Esophagus muscularis mucosa (tissue), 4 donors: ENCODE measurements at regions not wholly inside any gene's neighbourhood (a gene's known extent, or its start where the extent isn't known, plus 50 kb on each side); places are given as distances from the start of the nearest gene placed in this dataset.
"Not testable (repeated sequence)": the region's sequence is repeated elsewhere in the genome, so short reads cannot be mapped to it uniquely, and the experiment has no call there.

Experiments used
- DNase-seq: peaks from one replicate; pipeline ENCODE4 v3.0.0-alpha.2; 2017; ENCODE audit errors: extremely low spot score
- H3K27ac ChIP-seq, 4 donors: fragments of 200-600 bp; sonication (generic); replicated peaks in 1 of 4; 1 replicate in 3 of 4; 2 replicates in 1 of 4; pipeline ENCODE4 v1.5.1; 2016 to 2019; ENCODE audit warnings: mild to moderate bottlenecking in 1 of 4
- H3K27me3 ChIP-seq, 4 donors: fragments of 200-600 bp; sonication (generic); one replicate each; pipeline versions ENCODE4 v1.5.1 to v1.6.0; 2016 to 2019
- H3K36me3 ChIP-seq, 4 donors: fragments of 200-600 bp; sonication (generic); one replicate each; pipeline ENCODE4 v1.5.1; 2016 to 2019
- H3K4me1 ChIP-seq, 4 donors: fragments of 200-600 bp; sonication (generic); one replicate each; pipeline ENCODE4 v1.5.1; 2016 to 2019
- H3K4me3 ChIP-seq, 4 donors: fragments of 200-600 bp; sonication (generic); 1 replicate in 2 of 4; 2 replicates in 2 of 4; pipeline ENCODE4 v1.5.1; 2016 to 2019; ENCODE audit warnings: mild to moderate bottlenecking in 4 of 4, moderate library complexity in 1 of 4
- H3K9me3 ChIP-seq, 4 donors: fragments of 200-600 bp; sonication (generic); 1 replicate in 3 of 4; 2 replicates in 1 of 4; pipeline ENCODE4 v1.5.1; 2016 to 2019
- CTCF ChIP-seq, 3 experiments: fragments of 200-600 bp in 2 of 3; fragments of 450-650 bp in 1 of 3; sonication (generic) in 2 of 3; IDR thresholded peaks; one replicate each; pipeline ENCODE4 v1.5.1; 2017 to 2019; ENCODE audit warnings: antibody characterized with exemption in 3 of 3, mild to moderate bottlenecking in 2 of 3, moderate library complexity in 1 of 3
- EP300 ChIP-seq: sonication (generic); formaldehyde crosslinking; IDR thresholded peaks from one replicate; pipeline ENCODE4 v1.6.1; 2017; ENCODE audit warnings: antibody characterized with exemption
- POLR2A ChIP-seq: fragments of 450-650 bp; IDR thresholded peaks from one replicate; pipeline ENCODE4 v1.6.1; 2017; ENCODE audit warnings: antibody characterized with exemption, moderate library complexity, mild to moderate bottlenecking, low read depth
- POLR2AphosphoS5 ChIP-seq, 2 donors: sonication (generic); formaldehyde crosslinking; IDR thresholded peaks; one replicate each; pipeline ENCODE4 v1.6.1; 2017; ENCODE audit warnings: antibody characterized with exemption in 2 of 2
- WGBS: methylation state at CpG from one replicate; pipeline ENCODE4 v1.1.5; 2018; 5-methylcytosine and 5-hydroxymethylcytosine counted together
- intact Hi-C: fragments of 100-400 bp; cut with DNase I; formaldehyde crosslinking; loops from one replicate; pipeline ENCODE4 v1.15.1; 2023

- Histone ChIP-seq H3K4me3 (no peak overlapping the region), H3K9me3 (no peaks in the 10 kb centered on the region), H3K4me1 (no peaks in the 10 kb centered on the region), H3K27ac (no peak overlapping the region), H3K27me3 (no peaks in the 10 kb centered on the region), H3K36me3 (no peaks in the 10 kb centered on the region)
- intact Hi-C loops = no loop called here
- DNase-seq = no peak
- WGBS = 53% methylated on average over 6 of the region's 6 CpGs
- TF ChIP-seq POLR2A (no peak), CTCF (IDR thresholded peaks at IDR 0.05) (no peak), POLR2AphosphoS5 (IDR thresholded peaks at IDR 0.05) (no peak), EP300 (no peak)
Observed at GRCh38 chr13:80901111-80901510, 560.2 kb upstream of the SPRY2 start.

- Histone ChIP-seq H3K27ac (no peak overlapping the region), H3K4me3 (no peak overlapping the region), H3K27me3 (no peaks in the 10 kb centered on the region), H3K9me3 (no peaks in the 10 kb centered on the region), H3K36me3 (no peaks in the 10 kb centered on the region), H3K4me1 (no peaks in the 10 kb centered on the region)
- TF ChIP-seq POLR2A = no peak
- TF ChIP-seq POLR2AphosphoS5 (IDR thresholded peaks at IDR 0.05) = no peak
- TF ChIP-seq CTCF (IDR thresholded peaks at IDR 0.05) = no peak
- no peak for TF ChIP-seq EP300
- no peak for DNase-seq
- intact Hi-C loops = no loop called here
Observed at GRCh38 chr13:80900561-80900960, 559.6 kb upstream of the SPRY2 start.

GRCh38 chr13:80897641-80898040 lies 556.7 kb upstream of the SPRY2 start:
- WGBS = 72% methylated on average over 4 of the region's 4 CpGs
- H3K4me3 ChIP-seq, H3K27ac ChIP-seq, H3K9me3 ChIP-seq, H3K27me3 ChIP-seq, H3K4me1 ChIP-seq, H3K36me3 ChIP-seq, DNase-seq, intact Hi-C loops: not testable (repeated sequence)

GRCh38 chr13:80894917-80895316 lies 554.0 kb upstream of the SPRY2 start:
- no peaks in the 10 kb centered on the region for H3K36me3 ChIP-seq
- 62% methylated on average over 1 of the region's 1 CpG for WGBS
- DNase-seq = no peak
- no peaks in the 10 kb centered on the region for H3K4me1 ChIP-seq
- H3K9me3 ChIP-seq = no peaks in the 10 kb centered on the region
- no peak overlapping the region for H3K27ac ChIP-seq
- no peaks in the 10 kb centered on the region for H3K27me3 ChIP-seq
- no peak overlapping the region for H3K4me3 ChIP-seq
- intact Hi-C loops = no loop called here
- TF ChIP-seq CTCF (IDR thresholded peaks at IDR 0.05) = no peak
- no peak for TF ChIP-seq POLR2A
- no peak for TF ChIP-seq EP300
- TF ChIP-seq POLR2AphosphoS5 (IDR thresholded peaks at IDR 0.05) = no peak

GRCh38 chr13:80889829-80890228 lies 548.9 kb upstream of the SPRY2 start:
- H3K27me3 ChIP-seq = no peaks in the 10 kb centered on the region
- no peaks in the 10 kb centered on the region for H3K4me1 ChIP-seq
- 78% methylated on average over 1 of the region's 1 CpG for WGBS
- no peak overlapping the region for H3K4me3 ChIP-seq
- H3K9me3 ChIP-seq = no peaks in the 10 kb centered on the region
- H3K36me3 ChIP-seq = no peaks in the 10 kb centered on the region
- intact Hi-C loops = no loop called here
- DNase-seq = no peak
- TF ChIP-seq POLR2AphosphoS5 (IDR thresholded peaks at IDR 0.05) (no peak), CTCF (IDR thresholded peaks at IDR 0.05) (no peak), EP300 (no peak), POLR2A (no peak)
- no peak overlapping the region for H3K27ac ChIP-seq
